ENCODE measurements at regions not wholly inside any gene's neighbourhood (a gene's known extent, or its start where the extent isn't known, plus 50 kb on each side); places are given as distances from the start of the nearest gene placed in this dataset.
"Not testable (repeated sequence)": the region's sequence is repeated elsewhere in the genome, so short reads cannot be mapped to it uniquely, and the experiment has no call there.

DNA sequence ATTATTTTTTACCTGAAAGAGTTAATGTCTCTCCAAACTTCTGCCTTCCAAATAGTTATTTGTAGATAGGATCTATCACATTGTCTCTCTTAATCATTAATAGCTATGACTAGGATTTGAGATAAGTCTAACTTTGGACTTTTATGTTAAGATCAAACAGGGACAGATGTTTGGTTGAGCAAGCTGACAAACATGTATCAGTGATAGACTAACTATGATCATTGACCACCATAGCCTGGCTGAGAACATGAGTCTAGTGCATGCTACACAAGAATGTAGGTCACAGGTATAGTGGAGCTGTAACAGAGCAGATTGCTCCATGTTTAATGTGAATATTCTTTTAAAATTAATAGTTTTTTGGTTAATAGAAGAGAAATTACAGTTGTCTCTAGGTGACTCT is 52.0 kb downstream of the SYT15B start:
- ATAC-seq; H3K4me3 ChIP-seq (ENCODE audit: low read length); H3K27me3 ChIP-seq (ENCODE audit: control insufficient read depth, insufficient read depth); intact Hi-C loops (cut with DNase I); H3K9me3 ChIP-seq (ENCODE audit: control insufficient read depth, low read length); DNase-seq; H3K27ac ChIP-seq (ENCODE audit: low read length); H3K4me1 ChIP-seq (ENCODE audit: control insufficient read depth, insufficient read depth, low read length): not testable (repeated sequence)

GRCh38 chr10:47710443-47710842 is 52.9 kb downstream of the SYT15B start:
- H3K9me3 ChIP-seq (ENCODE audit: control insufficient read depth, low read length); H3K27ac ChIP-seq (ENCODE audit: low read length); DNase-seq; ATAC-seq; H3K27me3 ChIP-seq (ENCODE audit: control insufficient read depth, insufficient read depth); intact Hi-C loops (cut with DNase I); H3K4me3 ChIP-seq (ENCODE audit: low read length); H3K4me1 ChIP-seq (ENCODE audit: control insufficient read depth, insufficient read depth, low read length): not testable (repeated sequence)
- WGBS: no CpG with 5 or more reads among the region's 4 CpGs

- ATAC-seq (peak; percentile 100), DNase-seq (peak; percentile 79 to 96 (median 91))
- H3K27me3 ChIP-seq (ENCODE audit: control insufficient read depth, insufficient read depth); intact Hi-C loops (cut with DNase I); H3K9me3 ChIP-seq (ENCODE audit: control insufficient read depth, low read length); H3K4me1 ChIP-seq (ENCODE audit: control insufficient read depth, insufficient read depth, low read length): not testable (repeated sequence)
- Histone ChIP-seq H3K27ac (ENCODE audit: low read length) (peak overlapping the region; percentile 37), H3K4me3 (ENCODE audit: low read length) (peak overlapping the region; percentile 47)
- under 1% methylated on average over 24 of the region's 66 CpGs for WGBS
Measured at GRCh38 chr10:47705698-47706414, 57.5 kb downstream of the SYT15B start.

GRCh38 chr10:47701285-47701684 is 62.1 kb downstream of the SYT15B start:
- WGBS: 45% methylated on average over 1 of the region's 1 CpG
- H3K27ac ChIP-seq (ENCODE audit: low read length); intact Hi-C loops (cut with DNase I); ATAC-seq; H3K4me1 ChIP-seq (ENCODE audit: control insufficient read depth, insufficient read depth, low read length); DNase-seq; H3K27me3 ChIP-seq (ENCODE audit: control insufficient read depth, insufficient read depth); H3K4me3 ChIP-seq (ENCODE audit: low read length); H3K9me3 ChIP-seq (ENCODE audit: control insufficient read depth, low read length): not testable (repeated sequence)

DNA sequence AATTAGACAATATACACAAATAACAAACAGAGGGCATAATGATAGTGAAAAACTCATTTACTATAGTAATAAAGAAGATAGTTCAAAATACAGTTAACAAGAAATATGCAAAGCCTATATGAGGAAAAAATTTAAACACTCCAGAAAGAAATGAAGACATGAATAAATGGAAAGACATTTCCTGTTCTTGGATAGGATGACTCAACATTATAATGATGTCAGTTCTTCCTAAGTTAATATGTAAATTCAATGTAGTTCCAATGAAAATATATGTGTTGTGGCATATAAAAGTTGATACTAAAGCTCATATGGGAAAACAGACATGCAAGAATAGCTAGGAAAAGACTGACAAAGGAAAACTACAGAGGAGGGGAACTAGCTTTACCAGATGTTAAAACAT is 63.5 kb downstream of the SYT15B start:
- ATAC-seq; H3K4me3 ChIP-seq (ENCODE audit: low read length); intact Hi-C loops (cut with DNase I); H3K27ac ChIP-seq (ENCODE audit: low read length); DNase-seq; H3K4me1 ChIP-seq (ENCODE audit: control insufficient read depth, insufficient read depth, low read length); H3K9me3 ChIP-seq (ENCODE audit: control insufficient read depth, low read length); H3K27me3 ChIP-seq (ENCODE audit: control insufficient read depth, insufficient read depth): not testable (repeated sequence)

- whole genome bisulfite sequencing: 53% methylated on average over 1 of the region's 1 CpG
- H3K27ac ChIP-seq (ENCODE audit: low read length); H3K27me3 ChIP-seq (ENCODE audit: control insufficient read depth, insufficient read depth); H3K9me3 ChIP-seq (ENCODE audit: control insufficient read depth, low read length); DNase-seq; H3K4me3 ChIP-seq (ENCODE audit: low read length); ATAC-seq; intact Hi-C loops (cut with DNase I); H3K4me1 ChIP-seq (ENCODE audit: control insufficient read depth, insufficient read depth, low read length): not testable (repeated sequence)
Measured at GRCh38 chr10:47696170-47696569, 67.2 kb downstream of the SYT15B start.

DNA sequence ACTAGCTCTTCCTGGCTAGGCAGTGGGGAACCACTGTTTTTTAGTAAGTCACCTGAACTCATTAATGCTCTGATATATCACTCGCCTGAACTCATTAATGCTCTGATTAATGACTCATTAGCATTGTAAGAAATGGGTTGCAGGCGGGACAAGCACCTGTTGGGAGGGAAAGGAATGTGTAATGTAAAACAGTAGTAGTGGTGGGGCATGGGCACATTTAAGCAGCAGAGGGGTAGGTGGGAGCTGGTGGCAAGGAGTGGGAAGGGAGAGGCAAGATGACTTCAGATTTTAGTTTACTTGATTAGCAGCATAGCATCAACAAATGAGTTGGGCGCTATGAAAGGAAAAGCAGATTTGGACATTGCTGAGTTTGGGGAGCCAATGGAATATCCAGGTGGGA is 68.2 kb downstream of the SYT15B start:
- H3K4me1 ChIP-seq (ENCODE audit: control insufficient read depth, insufficient read depth, low read length); ATAC-seq; H3K27me3 ChIP-seq (ENCODE audit: control insufficient read depth, insufficient read depth); H3K9me3 ChIP-seq (ENCODE audit: control insufficient read depth, low read length); H3K27ac ChIP-seq (ENCODE audit: low read length); DNase-seq; H3K4me3 ChIP-seq (ENCODE audit: low read length); intact Hi-C loops (cut with DNase I): not testable (repeated sequence)
- WGBS: 92% methylated on average over 3 of the region's 3 CpGs

GRCh38 chr10:47690304-47690703 is 73.1 kb downstream of the SYT15B start:
- ATAC-seq; H3K4me1 ChIP-seq (ENCODE audit: control insufficient read depth, insufficient read depth, low read length); H3K4me3 ChIP-seq (ENCODE audit: low read length); H3K27ac ChIP-seq (ENCODE audit: low read length); DNase-seq; intact Hi-C loops (cut with DNase I); H3K9me3 ChIP-seq (ENCODE audit: control insufficient read depth, low read length); H3K27me3 ChIP-seq (ENCODE audit: control insufficient read depth, insufficient read depth): not testable (repeated sequence)
- WGBS: 47% methylated on average over 2 of the region's 6 CpGs

DNA sequence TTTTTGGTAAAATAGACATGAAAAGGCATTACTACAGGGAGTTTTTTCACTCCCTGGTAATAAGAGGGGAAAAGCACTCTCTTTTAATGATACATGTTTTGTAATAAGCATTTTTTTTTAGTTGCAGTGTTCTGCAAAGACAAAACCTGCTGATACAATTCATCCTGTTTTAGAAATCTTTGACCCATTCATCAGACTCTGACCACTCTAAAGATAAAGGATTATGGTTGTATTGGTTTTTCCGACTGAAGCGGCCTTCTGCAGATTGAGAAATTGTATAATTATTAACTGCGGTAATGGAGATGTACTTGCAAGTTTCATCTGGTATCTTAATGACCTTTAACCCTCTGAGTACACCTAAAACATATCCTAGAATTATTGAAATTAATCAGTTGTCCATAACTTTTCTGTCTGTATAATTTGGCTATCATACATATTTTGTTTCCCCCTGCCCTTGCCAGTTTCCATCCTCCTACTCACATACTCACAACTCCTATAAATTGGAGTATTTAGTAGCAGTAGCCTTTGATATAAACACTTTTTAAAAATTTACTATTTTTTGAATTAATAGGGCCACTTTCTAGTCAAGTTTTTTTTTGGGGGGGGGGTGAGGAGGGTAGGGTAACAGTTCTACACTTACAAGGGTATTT is 79.4 kb downstream of the SYT15B start:
- H3K27me3 ChIP-seq (ENCODE audit: control insufficient read depth, insufficient read depth); H3K27ac ChIP-seq (ENCODE audit: low read length); H3K9me3 ChIP-seq (ENCODE audit: control insufficient read depth, low read length); H3K4me1 ChIP-seq (ENCODE audit: control insufficient read depth, insufficient read depth, low read length); ATAC-seq; DNase-seq; intact Hi-C loops (cut with DNase I); H3K4me3 ChIP-seq (ENCODE audit: low read length): not testable (repeated sequence)
- 60% methylated on average over 1 of the region's 3 CpGs for WGBS

DNA sequence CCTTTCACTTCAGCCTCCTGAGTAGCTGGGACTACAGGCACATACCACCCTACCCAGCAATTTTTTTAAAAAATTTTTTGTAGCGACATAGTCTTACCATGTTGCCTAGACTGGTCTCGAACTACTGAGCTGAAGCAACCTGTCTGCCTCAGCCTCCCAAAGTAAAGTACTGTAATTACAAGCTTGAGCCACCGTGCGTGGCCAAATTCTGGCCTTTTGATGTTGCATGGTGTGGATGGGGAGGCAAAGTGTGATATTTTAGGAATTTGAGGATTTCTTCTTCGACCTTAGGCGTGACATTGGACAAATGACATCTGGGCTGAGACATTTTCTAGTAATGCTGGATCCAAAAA is 81.8 kb downstream of the SYT15B start:
- H3K4me1 ChIP-seq (ENCODE audit: control insufficient read depth, insufficient read depth, low read length); DNase-seq; H3K4me3 ChIP-seq (ENCODE audit: low read length); intact Hi-C loops (cut with DNase I); H3K9me3 ChIP-seq (ENCODE audit: control insufficient read depth, low read length); H3K27ac ChIP-seq (ENCODE audit: low read length); ATAC-seq; H3K27me3 ChIP-seq (ENCODE audit: control insufficient read depth, insufficient read depth): not testable (repeated sequence)
- no CpG with 5 or more reads among the region's 6 CpGs for WGBS

DNA sequence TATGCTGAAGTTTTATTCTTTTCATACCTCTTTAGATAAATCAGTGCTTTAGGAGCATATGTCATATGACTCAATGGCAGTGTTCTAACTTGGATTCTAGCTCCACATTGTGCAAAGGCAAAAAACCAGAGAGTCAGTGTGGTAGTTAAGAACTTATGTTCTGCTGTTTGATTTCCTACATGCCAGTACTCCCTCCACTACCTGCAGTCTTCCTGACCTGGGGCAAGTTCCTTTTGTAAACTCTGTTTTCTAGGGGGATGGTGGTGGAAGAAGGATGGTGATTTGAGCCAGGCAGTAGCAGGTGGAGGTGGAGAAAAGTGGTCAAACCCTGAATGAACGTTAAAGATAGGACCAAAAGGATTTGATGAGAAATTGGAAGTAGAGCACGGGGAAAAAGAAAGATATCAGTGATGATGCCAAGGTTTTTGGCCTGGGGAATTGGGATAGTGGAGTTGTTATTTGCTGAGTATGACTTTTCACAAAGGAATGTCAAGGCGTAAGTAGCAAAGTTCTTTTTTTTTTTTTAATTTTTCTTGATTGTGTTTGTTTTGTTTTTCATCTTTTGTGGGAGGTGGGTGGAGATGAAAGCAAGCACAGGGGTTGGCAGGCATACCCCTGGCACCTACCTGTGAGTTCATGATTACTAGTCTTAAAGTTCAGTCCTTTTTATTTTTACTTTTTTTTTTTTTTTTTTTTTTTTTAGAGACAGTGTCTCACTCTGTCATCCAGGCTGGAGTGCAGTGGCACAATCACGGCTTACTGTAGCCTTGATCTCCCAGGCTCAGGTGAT is 82.3 kb downstream of the SYT15B start:
- ATAC-seq; H3K27ac ChIP-seq (ENCODE audit: low read length); H3K27me3 ChIP-seq (ENCODE audit: control insufficient read depth, insufficient read depth); intact Hi-C loops (cut with DNase I); DNase-seq; H3K4me3 ChIP-seq (ENCODE audit: low read length); H3K9me3 ChIP-seq (ENCODE audit: control insufficient read depth, low read length); H3K4me1 ChIP-seq (ENCODE audit: control insufficient read depth, insufficient read depth, low read length): not testable (repeated sequence)
- WGBS: 49% methylated on average over 2 of the region's 4 CpGs

Data from right cardiac atrium (tissue), 5 donors.